ENCODE measurements at regions not wholly inside any gene's neighbourhood (a gene's known extent, or its start where the extent isn't known, plus 50 kb on each side); places are given as distances from the start of the nearest gene placed in this dataset.
"Not testable (repeated sequence)": the region's sequence is repeated elsewhere in the genome, so short reads cannot be mapped to it uniquely, and the experiment has no call there.

DNA sequence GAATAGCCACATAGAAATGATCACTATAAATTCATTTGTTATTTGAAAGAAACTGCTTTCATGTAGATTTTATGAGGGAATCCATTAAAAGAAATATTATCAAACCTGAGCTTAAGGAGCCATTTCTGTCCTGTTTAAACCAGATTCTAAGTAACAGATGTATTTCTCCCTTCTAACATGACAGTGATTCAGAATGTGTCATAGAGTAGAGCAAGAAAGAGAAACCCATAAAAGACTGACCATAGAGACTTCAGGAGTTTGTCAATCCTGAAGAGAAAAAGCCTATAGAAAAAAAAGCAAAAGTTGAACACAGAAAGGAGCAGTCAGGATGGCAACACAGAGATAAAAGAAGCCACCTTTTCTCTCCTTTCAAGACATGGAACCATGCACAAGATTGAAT, 390.6 kb downstream of the PRIM2 start:
- H3K4me1 ChIP-seq (ENCODE audit: control insufficient read depth in 2 of 3, insufficient read depth in 2 of 3, low read depth in 1 of 3, low read length in 3 of 3); H3K4me3 ChIP-seq (ENCODE audit: low read length in 3 of 3); H3K9ac ChIP-seq (ENCODE audit: low read length in 3 of 3); intact Hi-C loops (cut with DNase I); H3K9me3 ChIP-seq (ENCODE audit: control insufficient read depth in 2 of 3, insufficient read depth in 1 of 3, low read length in 3 of 3); FAIRE-seq; H3K36me3 ChIP-seq (ENCODE audit: control insufficient read depth in 2 of 3, insufficient read depth in 3 of 3, low read length in 3 of 3); H3K27me3 ChIP-seq (ENCODE audit: control insufficient read depth, insufficient read depth, low read length); H3K27ac ChIP-seq (ENCODE audit: low read depth in 2 of 2, low read length in 2 of 2); DNase-seq: not testable (repeated sequence)

GRCh38 chr6:57722546-57722945, 405.1 kb downstream of the PRIM2 start:
- H3K27me3 ChIP-seq (ENCODE audit: control insufficient read depth, insufficient read depth, low read length); intact Hi-C loops (cut with DNase I); H3K9ac ChIP-seq (ENCODE audit: low read length in 3 of 3); FAIRE-seq; H3K9me3 ChIP-seq (ENCODE audit: control insufficient read depth in 2 of 3, insufficient read depth in 1 of 3, low read length in 3 of 3); H3K4me1 ChIP-seq (ENCODE audit: control insufficient read depth in 2 of 3, insufficient read depth in 2 of 3, low read depth in 1 of 3, low read length in 3 of 3); H3K36me3 ChIP-seq (ENCODE audit: control insufficient read depth in 2 of 3, insufficient read depth in 3 of 3, low read length in 3 of 3); H3K27ac ChIP-seq (ENCODE audit: low read depth in 2 of 2, low read length in 2 of 2); DNase-seq; H3K4me3 ChIP-seq (ENCODE audit: low read length in 3 of 3): not testable (repeated sequence)

- H3K27me3 ChIP-seq (ENCODE audit: control insufficient read depth, insufficient read depth, low read length); H3K9me3 ChIP-seq (ENCODE audit: control insufficient read depth in 2 of 3, insufficient read depth in 1 of 3, low read length in 3 of 3); H3K36me3 ChIP-seq (ENCODE audit: control insufficient read depth in 2 of 3, insufficient read depth in 3 of 3, low read length in 3 of 3); FAIRE-seq; intact Hi-C loops (cut with DNase I); H3K4me1 ChIP-seq (ENCODE audit: control insufficient read depth in 2 of 3, insufficient read depth in 2 of 3, low read depth in 1 of 3, low read length in 3 of 3); DNase-seq; H3K4me3 ChIP-seq (ENCODE audit: low read length in 3 of 3); H3K9ac ChIP-seq (ENCODE audit: low read length in 3 of 3); H3K27ac ChIP-seq (ENCODE audit: low read depth in 2 of 2, low read length in 2 of 2): not testable (repeated sequence)
Observed at GRCh38 chr6:57723815-57724401, 406.5 kb downstream of the PRIM2 start.

- H3K4me3 ChIP-seq (ENCODE audit: low read length in 3 of 3); intact Hi-C loops (cut with DNase I); DNase-seq; H3K4me1 ChIP-seq (ENCODE audit: control insufficient read depth in 2 of 3, insufficient read depth in 2 of 3, low read depth in 1 of 3, low read length in 3 of 3); H3K9me3 ChIP-seq (ENCODE audit: control insufficient read depth in 2 of 3, insufficient read depth in 1 of 3, low read length in 3 of 3); H3K36me3 ChIP-seq (ENCODE audit: control insufficient read depth in 2 of 3, insufficient read depth in 3 of 3, low read length in 3 of 3); H3K27me3 ChIP-seq (ENCODE audit: control insufficient read depth, insufficient read depth, low read length); H3K27ac ChIP-seq (ENCODE audit: low read depth in 2 of 2, low read length in 2 of 2); FAIRE-seq; H3K9ac ChIP-seq (ENCODE audit: low read length in 3 of 3): not testable (repeated sequence)
Observed at GRCh38 chr6:57729407-57729806, 412.0 kb downstream of the PRIM2 start.

DNA sequence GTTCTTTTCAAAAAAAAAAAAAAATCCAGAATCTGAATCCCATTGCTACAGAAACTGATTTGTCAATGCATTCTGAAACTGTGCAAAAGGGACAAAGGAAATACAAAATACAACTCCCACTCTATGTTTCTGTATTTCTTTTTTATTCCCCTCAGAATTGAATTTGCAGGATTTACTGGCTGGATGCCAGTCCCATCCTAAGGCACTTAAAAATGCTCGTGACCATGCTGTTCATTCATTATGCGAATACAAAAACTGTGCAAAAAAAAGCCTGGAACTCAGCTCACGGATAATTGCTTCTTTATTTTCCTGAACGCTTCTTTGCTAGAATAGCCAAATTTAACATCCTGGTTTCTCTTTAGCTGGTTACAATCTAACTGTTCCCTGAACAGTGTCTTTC, 413.3 kb downstream of the PRIM2 start:
- intact Hi-C loops (cut with DNase I); H3K9me3 ChIP-seq (ENCODE audit: control insufficient read depth in 2 of 3, insufficient read depth in 1 of 3, low read length in 3 of 3); H3K4me3 ChIP-seq (ENCODE audit: low read length in 3 of 3); H3K9ac ChIP-seq (ENCODE audit: low read length in 3 of 3); H3K27me3 ChIP-seq (ENCODE audit: control insufficient read depth, insufficient read depth, low read length); H3K4me1 ChIP-seq (ENCODE audit: control insufficient read depth in 2 of 3, insufficient read depth in 2 of 3, low read depth in 1 of 3, low read length in 3 of 3); H3K36me3 ChIP-seq (ENCODE audit: control insufficient read depth in 2 of 3, insufficient read depth in 3 of 3, low read length in 3 of 3); H3K27ac ChIP-seq (ENCODE audit: low read depth in 2 of 2, low read length in 2 of 2); DNase-seq; FAIRE-seq: not testable (repeated sequence)

GRCh38 chr6:57747716-57748115, 430.3 kb downstream of the PRIM2 start:
- H3K4me1 ChIP-seq (ENCODE audit: control insufficient read depth in 2 of 3, insufficient read depth in 2 of 3, low read depth in 1 of 3, low read length in 3 of 3); FAIRE-seq; H3K9ac ChIP-seq (ENCODE audit: low read length in 3 of 3); H3K4me3 ChIP-seq (ENCODE audit: low read length in 3 of 3); intact Hi-C loops (cut with DNase I); H3K27me3 ChIP-seq (ENCODE audit: control insufficient read depth, insufficient read depth, low read length); H3K36me3 ChIP-seq (ENCODE audit: control insufficient read depth in 2 of 3, insufficient read depth in 3 of 3, low read length in 3 of 3); H3K9me3 ChIP-seq (ENCODE audit: control insufficient read depth in 2 of 3, insufficient read depth in 1 of 3, low read length in 3 of 3); H3K27ac ChIP-seq (ENCODE audit: low read depth in 2 of 2, low read length in 2 of 2); DNase-seq: not testable (repeated sequence)

DNA sequence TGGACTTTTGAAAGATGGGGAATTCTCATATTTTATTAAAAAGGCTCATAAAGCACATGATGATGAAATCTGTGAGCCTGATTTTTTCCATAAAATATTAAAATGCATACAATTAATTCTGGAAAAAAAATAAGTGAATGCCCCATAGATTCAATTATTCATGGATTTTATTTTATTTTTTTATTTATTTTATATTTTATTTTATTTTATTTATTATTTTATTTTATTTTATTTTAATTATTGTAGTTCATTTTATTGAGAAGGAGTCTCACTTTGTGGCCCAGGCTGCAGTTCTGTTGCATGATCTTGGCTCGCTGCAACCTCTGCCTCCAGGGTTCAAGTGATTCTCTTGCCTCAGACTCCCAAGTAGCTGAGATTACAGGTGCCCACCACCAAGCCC, 442.4 kb downstream of the PRIM2 start:
- H3K4me3 ChIP-seq (ENCODE audit: low read length in 3 of 3); H3K4me1 ChIP-seq (ENCODE audit: control insufficient read depth in 2 of 3, insufficient read depth in 2 of 3, low read depth in 1 of 3, low read length in 3 of 3); FAIRE-seq; H3K9me3 ChIP-seq (ENCODE audit: control insufficient read depth in 2 of 3, insufficient read depth in 1 of 3, low read length in 3 of 3); intact Hi-C loops (cut with DNase I); H3K36me3 ChIP-seq (ENCODE audit: control insufficient read depth in 2 of 3, insufficient read depth in 3 of 3, low read length in 3 of 3); H3K27me3 ChIP-seq (ENCODE audit: control insufficient read depth, insufficient read depth, low read length); H3K27ac ChIP-seq (ENCODE audit: low read depth in 2 of 2, low read length in 2 of 2); DNase-seq; H3K9ac ChIP-seq (ENCODE audit: low read length in 3 of 3): not testable (repeated sequence)

DNA sequence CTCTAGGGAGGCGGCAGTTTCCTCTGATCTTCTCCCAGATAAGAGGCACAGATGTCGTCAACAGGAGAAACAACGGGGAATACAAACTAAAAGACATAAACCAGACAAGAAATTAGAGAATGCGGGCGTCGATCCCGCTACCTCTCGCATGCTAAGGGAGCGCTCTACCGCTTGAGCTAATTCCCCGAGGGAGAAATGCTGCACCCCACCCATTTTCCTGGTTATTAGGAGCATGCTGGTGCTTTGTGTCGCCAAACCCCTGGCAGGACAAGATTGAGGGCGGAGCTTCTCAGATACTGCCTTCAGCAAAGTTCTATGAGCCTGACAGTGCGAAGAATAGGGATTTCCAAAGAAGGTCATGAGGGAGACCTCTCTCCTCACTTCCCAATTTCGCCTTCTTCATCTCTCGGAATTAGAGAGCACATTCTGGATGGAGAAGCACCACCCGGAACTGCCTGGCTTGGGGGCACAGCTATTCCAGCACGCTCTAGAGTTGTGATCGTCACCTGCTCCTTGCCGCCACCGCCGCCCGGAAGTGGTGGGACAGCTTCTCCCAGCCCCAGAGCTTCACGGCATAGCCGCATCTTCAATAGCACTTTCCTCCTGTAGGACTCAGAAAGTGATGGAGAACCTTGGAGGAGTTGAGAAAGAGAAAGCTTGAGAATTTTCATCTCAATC, 475.4 kb downstream of the PRIM2 start:
- intact Hi-C loops (cut with DNase I), result not testable (repeated sequence)

More for the DNA sequence above, 475.4 kb downstream of the PRIM2 start:
- not testable (repeated sequence) for H3K36me3 ChIP-seq (ENCODE audit: control insufficient read depth in 2 of 3, insufficient read depth in 3 of 3, low read length in 3 of 3); H3K4me3 ChIP-seq (ENCODE audit: low read length in 3 of 3); DNase-seq; H3K9ac ChIP-seq (ENCODE audit: low read length in 3 of 3); H3K27me3 ChIP-seq (ENCODE audit: control insufficient read depth, insufficient read depth, low read length); H3K27ac ChIP-seq (ENCODE audit: low read depth in 2 of 2, low read length in 2 of 2); H3K9me3 ChIP-seq (ENCODE audit: control insufficient read depth in 2 of 3, insufficient read depth in 1 of 3, low read length in 3 of 3); FAIRE-seq; H3K4me1 ChIP-seq (ENCODE audit: control insufficient read depth in 2 of 3, insufficient read depth in 2 of 3, low read depth in 1 of 3, low read length in 3 of 3)

All from kidney (tissue), 10 donors.